ENCODE measurements at regions not wholly inside any gene's neighbourhood (a gene's known extent, or its start where the extent isn't known, plus 50 kb on each side); places are given as distances from the start of the nearest gene placed in this dataset.
"Not testable (repeated sequence)": the region's sequence is repeated elsewhere in the genome, so short reads cannot be mapped to it uniquely, and the experiment has no call there.

GRCh38 chr12:92378682-92379479 lies 233.2 kb upstream of the BTG1 start (continued):
- TF ChIP-seq REST (tag by site-specific recombination; IDR thresholded peaks at IDR 0.05), result no peak
- TF ChIP-seq ZSCAN18 (tag by site-specific recombination; IDR thresholded peaks at IDR 0.05), result no peak
- no peak for TF ChIP-seq SCRT1 (tag by site-specific recombination; IDR thresholded peaks at IDR 0.05; ENCODE audit: borderline replicate concordance)
- TF ChIP-seq ZNF211 (tag by site-specific recombination; IDR thresholded peaks at IDR 0.05; ENCODE audit: low read depth), result no peak

- H3K4me3 ChIP-seq (ENCODE audit: low read depth, low read length); H3K4me1 ChIP-seq (ENCODE audit: control insufficient read depth, insufficient read depth, low read length); H3K36me3 ChIP-seq (ENCODE audit: control insufficient read depth in 2 of 2, insufficient read depth in 1 of 2, low read length in 2 of 2); H3K27ac ChIP-seq (ENCODE audit: extremely low read depth, low read depth, low read length); H3K9me3 ChIP-seq (ENCODE audit: control insufficient read depth, insufficient read depth, low read depth, low read length); POLR2A ChIA-PET; CTCF ChIA-PET: not testable (repeated sequence)
- TF ChIP-seq ZNF426 (tag by site-specific recombination; IDR thresholded peaks at IDR 0.05), result peak; percentile 69
- peak; percentile 57 for TF ChIP-seq ZNF623 (tag by site-specific recombination; IDR thresholded peaks at IDR 0.05)
- TF ChIP-seq ZNF560 (tag by site-specific recombination; IDR thresholded peaks at IDR 0.05; ENCODE audit: borderline replicate concordance), result peak; percentile 46; the same call in 1 of the 2 replicates
- TF ChIP-seq ZNF140 (tag by site-specific recombination; IDR thresholded peaks at IDR 0.05), result peak; percentile 67; the same call in 1 of the 2 replicates
- TF ChIP-seq ZNF266 (tag by site-specific recombination; IDR thresholded peaks at IDR 0.05; ENCODE audit: low read depth), result 0 out of 2 replicates have a peak, but pooled peaks have one; percentile 29
- peak; percentile 28; the same call in 1 of the 2 replicates for TF ChIP-seq ZNF654 (tag by site-specific recombination; IDR thresholded peaks at IDR 0.05; ENCODE audit: low read depth)
- peak; percentile 55; the same call in 1 of the 2 replicates for TF ChIP-seq ZBTB8A (tag by site-specific recombination; IDR thresholded peaks at IDR 0.05)
- peak; percentile 66 for TF ChIP-seq ZBTB11 (tag by site-specific recombination; conservative IDR thresholded peaks at IDR 0.05; ENCODE audit: low read depth)
- TF ChIP-seq ZNF394 (tag by site-specific recombination; IDR thresholded peaks at IDR 0.05; ENCODE audit: borderline replicate concordance), result peak; percentile 90; the same call in 1 of the 2 replicates
- TF ChIP-seq REST (tag by site-specific recombination; IDR thresholded peaks at IDR 0.05), result peak; percentile 53; the same call in 1 of the 2 replicates
- TF ChIP-seq ZXDB (tag by site-specific recombination; IDR thresholded peaks at IDR 0.05), result peak; percentile 44; the same call in 1 of the 2 replicates
- TF ChIP-seq ZNF555 (tag by site-specific recombination; conservative IDR thresholded peaks at IDR 0.05), result peak; percentile 68
- TF ChIP-seq ZNF518A (tag by site-specific recombination; conservative IDR thresholded peaks at IDR 0.05; ENCODE audit: low read depth), result peak; percentile 80; the same call in 1 of the 2 replicates
Measured at GRCh38 chr12:92375504-92375903, 229.9 kb upstream of the BTG1 start.
